COLO668 (cell line): ENCODE measurements at regions not wholly inside any gene's neighbourhood (a gene's known extent, or its start where the extent isn't known, plus 50 kb on each side); places are given as distances from the start of the nearest gene placed in this dataset.

Experiments used
- DNase-seq: peaks from one replicate; lab custom pipeline; 2025; ENCODE audit not compliant: unreplicated experiment; lab: John Stamatoyannopoulos, UW

DNA sequence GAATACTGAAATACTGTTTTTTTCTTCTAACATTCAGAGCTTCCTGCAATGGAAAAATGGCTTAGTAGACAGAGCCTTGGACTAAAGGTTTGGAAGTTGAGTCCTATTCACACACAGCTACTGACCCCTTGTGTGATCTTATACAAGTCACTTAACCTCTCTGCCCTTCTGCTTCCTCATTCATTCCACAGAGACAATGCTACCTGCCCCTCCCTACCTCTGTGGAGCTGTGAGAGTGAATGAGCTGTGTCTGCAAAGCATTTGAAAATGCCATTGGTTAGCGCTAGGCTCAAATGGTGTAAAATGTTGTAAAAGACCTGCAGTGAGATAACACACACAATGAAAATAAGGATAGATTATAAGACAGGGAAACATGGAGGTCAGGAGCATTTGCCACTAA is 214.4 kb downstream of the BARHL2 start:
- DNase-seq, result no peak

DNA sequence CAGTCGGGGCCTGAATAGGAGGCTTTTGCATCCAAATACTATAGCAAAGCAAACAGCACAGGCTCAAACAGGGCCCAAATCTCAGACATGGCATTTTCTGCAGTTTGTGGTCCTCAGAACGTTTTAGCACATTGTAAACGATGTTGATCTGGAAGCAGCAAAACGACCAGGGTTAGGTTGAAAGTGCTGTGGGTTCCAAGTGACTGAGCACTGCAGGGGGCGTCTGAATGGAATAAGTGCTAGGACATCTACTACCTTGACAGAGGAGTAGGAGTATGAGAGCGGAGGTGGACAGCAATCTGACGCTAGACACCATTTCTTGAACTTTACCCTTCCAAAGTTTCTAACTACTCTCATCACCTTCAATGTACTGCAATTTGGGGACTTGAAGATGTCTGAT is 214.9 kb downstream of the BARHL2 start:
- DNase-seq, result no peak

- no peak for DNase-seq
Observed at GRCh38 chr1:90501281-90501680, 215.8 kb downstream of the BARHL2 start.

GRCh38 chr1:90494748-90495282 is 222.3 kb downstream of the BARHL2 start:
- no peak for DNase-seq

- no peak for DNase-seq
Observed at GRCh38 chr1:90488451-90488850, 228.7 kb downstream of the BARHL2 start.

DNA sequence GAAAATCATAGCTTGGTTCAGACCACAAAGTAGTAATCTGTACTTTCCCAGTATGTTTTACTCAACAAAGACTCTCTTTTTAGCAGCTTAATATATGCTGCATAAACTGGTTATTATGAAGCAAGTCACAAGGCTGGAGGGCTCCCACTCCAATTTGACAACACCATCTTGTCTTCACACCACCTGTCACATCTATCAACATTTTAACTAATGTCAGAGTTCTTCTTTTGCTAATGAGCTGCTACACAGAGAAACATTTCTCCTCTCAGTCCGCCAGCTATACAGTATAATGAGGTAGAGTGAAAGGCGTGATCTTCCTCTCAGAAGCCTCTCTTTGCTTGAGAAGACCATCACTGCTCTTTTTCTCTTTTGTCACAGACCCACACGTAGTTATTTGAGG is 230.1 kb downstream of the BARHL2 start:
- no peak for DNase-seq

- DNase-seq, result no peak
Observed at GRCh38 chr1:90486134-90486824, 230.8 kb downstream of the BARHL2 start.

- no peak for DNase-seq
Observed at GRCh38 chr1:90480271-90480835, 236.7 kb downstream of the BARHL2 start.

DNA sequence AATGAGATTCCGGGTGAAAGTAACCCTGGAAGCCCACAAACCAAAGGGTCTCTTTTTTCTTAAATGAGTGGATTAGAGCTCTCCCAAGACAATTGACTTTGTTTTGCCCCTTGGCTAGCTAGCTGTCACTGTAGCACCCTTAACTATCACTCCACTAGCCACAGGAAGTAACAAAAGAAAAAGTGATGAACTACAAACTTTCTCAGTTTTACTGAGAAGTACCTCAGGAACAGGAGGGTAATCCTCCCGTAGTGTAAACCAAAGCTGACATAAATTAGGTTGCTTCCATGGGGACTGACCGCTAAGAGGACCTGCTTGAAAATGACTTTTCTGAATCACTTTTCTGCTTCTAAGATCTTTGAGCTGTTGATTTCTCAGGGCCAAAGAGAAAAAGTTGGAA is 240.1 kb downstream of the BARHL2 start:
- DNase-seq, result no peak

GRCh38 chr1:90476411-90476810 is 240.7 kb downstream of the BARHL2 start:
- no peak for DNase-seq

DNA sequence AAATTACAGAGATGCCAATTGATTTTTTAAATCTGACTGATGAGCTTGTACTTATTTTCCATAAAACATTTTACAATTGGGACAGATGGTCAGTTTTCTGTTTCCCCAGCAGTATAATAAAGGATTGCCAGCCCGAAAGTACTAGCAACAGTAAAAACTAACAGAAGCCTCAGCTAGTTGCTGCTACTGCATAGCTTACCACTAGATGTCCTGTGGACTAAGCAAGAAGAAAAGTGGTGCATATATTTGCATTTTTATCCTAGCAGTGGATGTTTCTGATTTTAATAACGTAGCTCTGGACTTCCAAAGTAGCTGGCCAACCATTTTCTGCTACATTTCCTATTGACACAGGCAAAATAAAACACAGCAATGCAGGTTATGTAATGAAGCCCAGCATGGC is 241.5 kb downstream of the BARHL2 start:
- no peak for DNase-seq

GRCh38 chr1:90474731-90475130 is 242.4 kb downstream of the BARHL2 start:
- no peak for DNase-seq

DNA sequence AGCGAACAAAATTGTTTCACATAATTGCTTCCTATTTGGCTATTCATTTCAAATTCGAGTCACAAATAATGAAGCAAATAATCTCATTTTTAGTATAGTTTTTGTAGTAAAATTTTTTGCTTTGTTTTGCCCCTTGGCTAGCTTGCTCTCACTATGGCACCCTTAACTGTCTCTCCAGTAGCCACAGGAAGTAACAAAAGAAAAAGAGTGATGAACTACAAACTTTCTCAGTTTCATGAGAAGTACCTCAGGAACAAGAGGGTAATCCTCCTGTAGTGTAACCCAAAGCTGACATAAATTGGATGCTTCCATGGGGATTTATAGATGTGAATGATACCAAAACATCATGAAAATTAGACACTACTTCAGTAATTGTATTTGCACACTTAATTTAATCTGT is 242.9 kb downstream of the BARHL2 start:
- no peak for DNase-seq

DNA sequence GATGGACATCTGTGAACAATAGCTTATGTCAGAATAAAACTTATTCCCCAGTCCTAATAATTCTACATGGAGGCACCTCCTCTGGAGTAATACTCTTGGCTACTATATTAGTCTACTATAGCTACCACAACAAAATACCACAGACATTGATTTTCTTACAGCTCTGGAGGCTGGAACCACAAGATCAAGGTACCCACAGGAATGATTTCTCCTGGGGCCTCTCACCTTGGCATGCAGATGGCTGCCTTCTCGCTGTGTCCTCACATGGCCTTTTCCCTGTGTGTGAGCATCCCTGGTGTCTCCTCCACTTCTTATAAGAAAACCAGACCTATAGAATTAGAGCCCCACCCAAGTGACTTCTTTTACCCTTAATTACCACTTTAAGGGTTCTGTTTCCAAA is 244.3 kb downstream of the BARHL2 start:
- DNase-seq, result no peak

- no peak for DNase-seq
Observed at GRCh38 chr1:90459570-90459969, 257.5 kb downstream of the BARHL2 start.

- no peak for DNase-seq
Observed at GRCh38 chr1:90457985-90458384, 259.1 kb downstream of the BARHL2 start.

GRCh38 chr1:90452491-90452890 is 264.6 kb downstream of the BARHL2 start:
- no peak for DNase-seq

GRCh38 chr1:90443354-90443753 is 273.7 kb downstream of the BARHL2 start:
- DNase-seq, result no peak

GRCh38 chr1:90435351-90435750 is 281.8 kb downstream of the BARHL2 start:
- DNase-seq, result no peak

DNA sequence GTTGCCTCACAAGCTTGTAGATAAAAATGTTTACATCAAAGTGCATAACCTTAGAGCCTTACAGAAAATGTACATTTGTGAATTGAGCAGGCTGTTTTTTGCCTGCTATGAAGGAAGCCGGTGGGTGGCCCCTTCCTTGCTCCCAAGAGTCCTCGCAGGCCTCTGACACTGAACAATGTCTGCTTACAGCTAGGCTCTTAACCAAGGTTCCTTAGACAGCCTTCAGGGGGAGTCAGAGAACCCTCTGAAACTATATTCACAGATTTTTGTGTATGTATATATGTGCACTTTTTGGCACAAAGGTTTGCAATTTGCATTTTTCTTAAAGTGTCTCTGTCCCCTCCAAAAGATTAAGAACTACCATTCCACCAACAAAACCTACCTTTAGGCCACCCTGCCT is 282.6 kb downstream of the BARHL2 start:
- no peak for DNase-seq

- no peak for DNase-seq
Observed at GRCh38 chr1:90417126-90417525, 300.0 kb downstream of the BARHL2 start.

GRCh38 chr1:90414201-90414600 is 302.9 kb downstream of the BARHL2 start:
- DNase-seq, result no peak

GRCh38 chr1:90413519-90413918 is 303.6 kb downstream of the BARHL2 start:
- no peak for DNase-seq
